ENCODE measurements at regions not wholly inside any gene's neighbourhood (a gene's known extent, or its start where the extent isn't known, plus 50 kb on each side); places are given as distances from the start of the nearest gene placed in this dataset.

- Histone ChIP-seq H3K9me3 (no peaks in the 10 kb centered on the region), H3K36me3 (no peaks in the 10 kb centered on the region), H3K4me3 (replicated peaks in 1 of 3) (no peak overlapping the region), H3K27ac (no peak overlapping the region), H3K27me3 (no peaks in the 10 kb centered on the region), H3K4me1 (no peaks in the 10 kb centered on the region)
- intact Hi-C loops (cut with DNase I), result no loop called here
- 85 to 90% methylated on average over 11 of the region's 11 CpGs for WGBS, 2 donors
- DNase-seq, result no peak
- TF ChIP-seq, protein P1, sequence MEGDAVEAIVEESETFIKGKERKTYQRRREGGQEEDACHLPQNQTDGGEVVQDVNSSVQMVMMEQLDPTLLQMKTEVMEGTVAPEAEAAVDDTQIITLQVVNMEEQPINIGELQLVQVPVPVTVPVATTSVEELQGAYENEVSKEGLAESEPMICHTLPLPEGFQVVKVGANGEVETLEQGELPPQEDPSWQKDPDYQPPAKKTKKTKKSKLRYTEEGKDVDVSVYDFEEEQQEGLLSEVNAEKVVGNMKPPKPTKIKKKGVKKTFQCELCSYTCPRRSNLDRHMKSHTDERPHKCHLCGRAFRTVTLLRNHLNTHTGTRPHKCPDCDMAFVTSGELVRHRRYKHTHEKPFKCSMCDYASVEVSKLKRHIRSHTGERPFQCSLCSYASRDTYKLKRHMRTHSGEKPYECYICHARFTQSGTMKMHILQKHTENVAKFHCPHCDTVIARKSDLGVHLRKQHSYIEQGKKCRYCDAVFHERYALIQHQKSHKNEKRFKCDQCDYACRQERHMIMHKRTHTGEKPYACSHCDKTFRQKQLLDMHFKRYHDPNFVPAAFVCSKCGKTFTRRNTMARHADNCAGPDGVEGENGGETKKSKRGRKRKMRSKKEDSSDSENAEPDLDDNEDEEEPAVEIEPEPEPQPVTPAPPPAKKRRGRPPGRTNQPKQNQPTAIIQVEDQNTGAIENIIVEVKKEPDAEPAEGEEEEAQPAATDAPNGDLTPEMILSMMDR (IDR thresholded peaks at IDR 0.05), result no peak
- TF ChIP-seq POLR2A (IDR thresholded peaks at IDR 0.05), result no peak
Measured at GRCh38 chr22:44603767-44604166, 98.2 kb upstream of the PRR5 start.

GRCh38 chr22:44601725-44602124, 100.3 kb upstream of the PRR5 start:
- H3K4me1 ChIP-seq, result no peaks in the 10 kb centered on the region
- intact Hi-C loops (cut with DNase I), result no loop called here
- no peak overlapping the region for H3K4me3 ChIP-seq (replicated peaks in 1 of 3)
- H3K36me3 ChIP-seq, result no peaks in the 10 kb centered on the region
- no peaks in the 10 kb centered on the region for H3K27me3 ChIP-seq
- WGBS, 2 donors, result 92% methylated on average over 5 of the region's 5 CpGs
- no peak for TF ChIP-seq POLR2A (IDR thresholded peaks at IDR 0.05)
- TF ChIP-seq, protein P1 (IDR thresholded peaks at IDR 0.05), result no peak
- H3K9me3 ChIP-seq, result no peaks in the 10 kb centered on the region
- no peak overlapping the region for H3K27ac ChIP-seq
- DNase-seq, result no peak

- Histone ChIP-seq H3K27ac (no peak overlapping the region), H3K9me3 (no peaks in the 10 kb centered on the region), H3K36me3 (no peaks in the 10 kb centered on the region), H3K27me3 (no peaks in the 10 kb centered on the region), H3K4me1 (peaks cover 0 to 2% of the 10 kb centered on the region in 2 donors), H3K4me3 (replicated peaks in 1 of 3) (no peak overlapping the region)
- DNase-seq, result no peak
- no peak for TF ChIP-seq POLR2A (IDR thresholded peaks at IDR 0.05)
- intact Hi-C loops (cut with DNase I), result no loop called here
- 81 to 84% methylated on average over 5 to 7 of the region's 7 CpGs for WGBS, 2 donors
Measured at GRCh38 chr22:44601189-44601588, 100.8 kb upstream of the PRR5 start.

GRCh38 chr22:44600207-44600785, 101.7 kb upstream of the PRR5 start:
- peaks cover 0 to 7% of the 10 kb centered on the region in 2 donors for H3K4me1 ChIP-seq
- no peak for TF ChIP-seq POLR2A (IDR thresholded peaks at IDR 0.05)
- TF ChIP-seq, protein P1 (IDR thresholded peaks at IDR 0.05), result no peak
- H3K27ac ChIP-seq, result no peak overlapping the region
- intact Hi-C loops (cut with DNase I), result no loop called here
- H3K4me3 ChIP-seq (replicated peaks in 1 of 3), result no peak overlapping the region
- H3K36me3 ChIP-seq, result no peaks in the 10 kb centered on the region
- no peaks in the 10 kb centered on the region for H3K27me3 ChIP-seq
- no peak for DNase-seq
- no peaks in the 10 kb centered on the region for H3K9me3 ChIP-seq
- 85 to 89% methylated on average over 13 of the region's 13 CpGs for WGBS, 2 donors

- no peaks in the 10 kb centered on the region for H3K9me3 ChIP-seq
- no peak for DNase-seq
- no peaks in the 10 kb centered on the region for H3K27me3 ChIP-seq
- peaks cover 0 to 7% of the 10 kb centered on the region in 2 donors for H3K4me1 ChIP-seq
- 81 to 84% methylated on average over 11 of the region's 11 CpGs for WGBS, 2 donors
- no peak overlapping the region for H3K4me3 ChIP-seq (replicated peaks in 1 of 3)
- intact Hi-C loops (cut with DNase I), result no loop called here
- TF ChIP-seq, protein P1 (IDR thresholded peaks at IDR 0.05), result no peak
- no peak for TF ChIP-seq POLR2A (IDR thresholded peaks at IDR 0.05)
- H3K27ac ChIP-seq, result no peak overlapping the region
- no peaks in the 10 kb centered on the region for H3K36me3 ChIP-seq
Measured at GRCh38 chr22:44599500-44600140, 101.6 kb upstream of the RTL6 start.
